ENCODE measurements at regions not wholly inside any gene's neighbourhood (a gene's known extent, or its start where the extent isn't known, plus 50 kb on each side); places are given as distances from the start of the nearest gene placed in this dataset.

GRCh38 chr1:5504364-5504740, 487.9 kb downstream of the NPHP4 start:
- DNase-seq: no peak
- no peaks in the 10 kb centered on the region for H3K4me1 Mint-ChIP-seq
- H3K9me3 Mint-ChIP-seq: no peaks in the 10 kb centered on the region
- peaks cover 10 to 20% of the 10 kb centered on the region in 2 donors for H3K27me3 Mint-ChIP-seq
- no peak for ATAC-seq (replicated peaks)
- H3K27ac Mint-ChIP-seq: no peak overlapping the region
- H3K4me3 Mint-ChIP-seq: no peak overlapping the region
- no peaks in the 10 kb centered on the region for H3K36me3 Mint-ChIP-seq

DNA sequence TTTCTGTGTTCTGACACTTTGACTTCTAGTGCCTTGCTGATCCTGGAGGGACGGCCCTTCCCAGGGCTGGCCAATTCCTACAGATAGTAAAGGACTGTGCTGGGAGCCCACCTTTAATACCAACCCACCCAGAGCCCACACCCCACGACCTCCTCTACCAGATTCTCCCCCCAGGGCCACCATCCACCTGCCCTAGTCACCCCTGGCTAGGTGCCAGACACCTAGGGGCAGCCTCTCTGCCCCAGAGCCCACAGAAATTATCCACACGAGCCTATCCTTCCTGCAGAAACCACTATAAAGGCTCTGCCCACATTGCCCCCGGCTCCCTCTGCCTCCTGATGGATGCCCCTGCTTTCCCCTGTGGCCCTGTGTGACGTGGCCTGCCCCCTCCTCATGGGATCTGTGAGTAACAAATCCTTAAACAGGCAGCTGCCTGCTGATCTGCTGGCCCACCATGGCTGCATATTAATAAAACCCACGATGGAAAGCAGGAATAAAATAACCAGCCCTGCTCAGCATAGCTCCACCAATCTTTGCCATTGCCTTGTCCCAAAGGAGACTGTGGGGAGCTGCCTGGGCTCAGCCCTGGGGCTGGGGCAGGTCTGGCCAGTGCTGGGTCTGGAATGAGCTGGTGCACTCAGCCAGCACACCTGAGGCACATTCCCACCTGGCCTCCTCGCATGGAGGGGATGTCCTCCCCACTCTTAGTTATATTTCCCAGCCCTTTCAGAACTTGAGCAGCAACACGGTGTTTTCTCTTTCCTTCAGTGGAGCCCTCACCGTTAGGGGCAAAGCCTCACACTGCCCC, 488.5 kb downstream of the NPHP4 start:
- H3K27me3 Mint-ChIP-seq: peaks cover 8 to 19% of the 10 kb centered on the region in 2 donors
- ATAC-seq (replicated peaks) (no peak), DNase-seq (no peak)
- no peaks in the 10 kb centered on the region for H3K4me1 Mint-ChIP-seq
- H3K4me3 Mint-ChIP-seq: no peak overlapping the region
- H3K27ac Mint-ChIP-seq: no peak overlapping the region
- no peaks in the 10 kb centered on the region for H3K36me3 Mint-ChIP-seq
- no peaks in the 10 kb centered on the region for H3K9me3 Mint-ChIP-seq

DNA sequence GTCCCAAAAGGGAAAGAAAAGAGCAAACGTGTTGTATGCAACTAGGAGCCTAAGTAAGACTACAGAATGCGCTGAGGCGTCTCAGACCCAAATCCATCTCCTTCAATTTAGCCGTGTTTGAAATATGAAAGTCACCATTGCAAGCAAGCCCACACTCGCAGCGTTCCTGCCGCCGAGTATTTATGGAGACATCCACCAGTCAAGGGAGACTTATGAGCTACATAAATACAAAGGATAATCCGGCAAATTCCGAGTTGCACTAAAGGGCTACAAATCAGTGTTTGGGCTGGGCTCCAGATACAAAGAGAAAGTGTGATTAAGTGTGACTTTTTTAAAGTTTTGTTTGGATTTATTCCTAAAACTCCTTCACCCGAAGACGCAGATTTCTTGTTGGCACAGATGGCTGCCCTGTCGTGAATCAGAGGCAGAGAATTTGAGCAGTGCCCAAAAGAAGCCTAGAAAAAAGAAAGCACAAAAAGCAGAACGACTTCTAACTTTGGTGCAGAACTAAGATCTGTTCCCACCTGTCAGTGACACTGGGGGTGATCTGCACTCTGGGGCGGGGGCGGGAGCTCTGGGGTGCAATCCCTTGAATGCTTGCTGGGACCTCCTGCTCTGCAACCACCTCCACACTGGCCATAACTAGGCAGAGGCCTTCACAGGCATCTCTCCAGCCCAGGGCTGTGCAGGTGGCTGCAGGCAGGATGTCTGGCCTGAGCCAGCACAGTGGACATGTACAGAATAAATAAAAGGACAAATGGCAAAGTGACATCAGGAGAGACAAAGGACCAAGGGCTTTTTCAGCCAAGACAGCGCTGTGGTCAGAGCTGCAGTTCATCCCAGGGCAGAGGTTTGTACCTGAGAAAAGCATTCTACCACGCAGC, 489.7 kb downstream of the NPHP4 start:
- no peak for ATAC-seq (replicated peaks)
- H3K4me1 Mint-ChIP-seq: no peaks in the 10 kb centered on the region
- H3K27me3 Mint-ChIP-seq: peaks cover 8 to 18% of the 10 kb centered on the region in 2 donors
- H3K4me3 Mint-ChIP-seq: no peak overlapping the region
- no peak overlapping the region for H3K27ac Mint-ChIP-seq
- DNase-seq: no peak
- no peaks in the 10 kb centered on the region for H3K9me3 Mint-ChIP-seq
- H3K36me3 Mint-ChIP-seq: no peaks in the 10 kb centered on the region

DNA sequence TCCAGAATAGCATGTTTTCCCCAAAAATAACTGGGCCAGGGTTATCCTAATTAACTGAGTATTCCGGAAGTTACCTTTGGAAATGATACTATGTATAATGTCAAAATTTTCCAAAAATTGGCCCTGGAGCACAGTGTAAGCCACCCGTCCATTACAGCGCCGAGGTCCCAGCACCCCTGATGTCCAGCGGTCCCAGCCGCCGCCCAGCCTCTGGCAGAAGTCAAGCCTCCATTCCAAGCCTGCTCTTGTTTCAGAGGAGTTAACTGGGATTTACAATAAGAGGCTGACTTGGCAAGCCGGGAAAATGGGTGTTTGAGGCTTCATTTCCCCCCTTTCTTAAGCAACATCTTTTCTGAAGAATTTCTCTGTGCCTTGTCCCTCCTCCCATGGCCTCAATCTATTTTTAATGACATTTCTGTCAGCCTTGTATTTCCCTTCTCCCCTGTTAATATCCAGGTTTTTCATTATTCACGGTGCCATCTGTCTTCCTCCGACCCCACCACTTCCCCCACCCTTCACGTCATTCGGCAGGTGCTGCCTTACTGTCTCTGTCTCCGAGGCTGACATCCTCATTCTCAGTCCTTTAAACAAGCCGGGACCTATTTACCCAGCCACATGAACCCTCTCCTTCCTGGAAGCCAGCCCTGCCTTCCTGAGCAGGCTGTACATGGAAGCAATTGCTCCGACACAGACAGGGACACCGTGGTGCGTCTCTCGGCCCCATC, 490.9 kb downstream of the NPHP4 start:
- no peak overlapping the region for H3K27ac Mint-ChIP-seq
- H3K4me3 Mint-ChIP-seq: no peak overlapping the region
- no peak for DNase-seq
- H3K36me3 Mint-ChIP-seq: no peaks in the 10 kb centered on the region
- peaks cover 0 to 2% of the 10 kb centered on the region in 2 donors for H3K9me3 Mint-ChIP-seq
- ATAC-seq (replicated peaks): no peak
- H3K27me3 Mint-ChIP-seq: peaks cover 14 to 19% of the 10 kb centered on the region in 2 donors
- H3K4me1 Mint-ChIP-seq: no peaks in the 10 kb centered on the region

GRCh38 chr1:5500541-5500940, 491.7 kb downstream of the NPHP4 start:
- no peak for ATAC-seq (replicated peaks)

DNA sequence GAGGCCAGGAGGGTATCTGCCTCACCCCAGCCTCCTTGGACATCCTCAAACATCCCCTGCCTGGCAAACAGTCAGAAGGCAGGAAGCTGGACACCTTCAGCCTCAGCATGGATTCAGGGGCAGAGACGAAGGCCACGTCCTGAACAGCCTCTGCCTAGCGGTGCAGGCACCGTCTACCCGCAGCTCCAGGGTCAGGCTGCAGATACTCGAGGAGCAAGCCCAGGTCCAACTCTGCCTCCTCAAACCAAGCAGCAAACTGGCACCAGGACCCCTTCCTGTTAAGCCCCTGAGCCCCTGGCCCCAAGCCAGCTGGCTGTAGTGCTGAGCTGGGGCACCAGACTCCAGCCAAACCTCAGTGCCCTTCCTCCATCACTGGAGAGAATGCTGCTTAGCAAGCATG, 494.7 kb downstream of the NPHP4 start:
- ATAC-seq (replicated peaks): no peak
- H3K4me3 Mint-ChIP-seq: no peak overlapping the region

More at GRCh38 chr1:5500541-5500940, 491.7 kb downstream of the NPHP4 start:
- no peak overlapping the region for H3K4me3 Mint-ChIP-seq
- no peaks in the 10 kb centered on the region for H3K36me3 Mint-ChIP-seq
- peaks cover 0 to 2% of the 10 kb centered on the region in 2 donors for H3K9me3 Mint-ChIP-seq
- peaks cover 14 to 19% of the 10 kb centered on the region in 2 donors for H3K27me3 Mint-ChIP-seq
- H3K4me1 Mint-ChIP-seq: no peaks in the 10 kb centered on the region
- DNase-seq: no peak
- H3K27ac Mint-ChIP-seq: no peak overlapping the region

DNA sequence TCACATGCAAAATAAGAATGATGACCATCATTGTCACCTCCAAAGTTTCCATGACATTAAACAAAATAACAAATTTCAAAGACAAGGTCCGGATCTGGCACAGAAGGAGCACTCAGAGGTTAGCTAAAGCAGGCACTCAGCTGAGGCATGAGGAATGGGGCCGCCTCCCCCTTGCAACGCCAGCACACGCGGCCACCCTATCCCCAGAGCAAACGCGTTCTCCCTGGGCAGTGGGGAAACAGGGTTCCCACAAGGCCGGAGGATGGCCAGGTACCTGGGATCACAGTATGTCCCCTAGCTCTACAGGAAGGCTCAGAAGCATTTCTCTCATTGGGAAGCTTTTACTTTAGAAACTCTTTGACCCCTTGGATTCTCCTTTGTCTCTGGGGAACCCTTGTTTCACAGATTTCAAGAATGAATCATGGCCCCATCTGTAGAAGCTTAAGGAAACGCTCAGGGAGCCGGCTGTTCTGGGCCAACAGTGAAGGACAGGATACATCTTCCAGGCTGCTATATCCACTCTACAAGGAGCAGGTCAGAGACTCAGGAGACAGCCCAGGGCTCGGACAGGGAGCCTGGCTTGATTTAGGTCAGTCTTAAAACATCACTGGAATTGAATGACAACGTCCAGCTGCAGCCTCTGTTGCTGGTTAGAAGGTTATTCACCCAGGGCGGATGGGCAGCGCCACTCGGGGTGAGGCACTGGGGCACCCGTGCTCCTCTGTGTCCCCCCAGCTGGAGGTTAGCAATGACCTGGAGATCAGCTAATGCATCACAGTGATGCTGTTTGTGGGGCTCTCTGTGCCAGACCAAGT, 496.4 kb downstream of the NPHP4 start:
- ATAC-seq (replicated peaks): no peak
- H3K9me3 Mint-ChIP-seq: peaks cover 0 to 2% of the 10 kb centered on the region in 2 donors
- H3K4me1 Mint-ChIP-seq: no peaks in the 10 kb centered on the region
- no peak for DNase-seq
- H3K27ac Mint-ChIP-seq: no peak overlapping the region
- peaks cover 5 to 8% of the 10 kb centered on the region in 2 donors for H3K27me3 Mint-ChIP-seq
- no peak overlapping the region for H3K4me3 Mint-ChIP-seq
- H3K36me3 Mint-ChIP-seq: no peaks in the 10 kb centered on the region

More for the DNA sequence above, 494.7 kb downstream of the NPHP4 start:
- no peak for DNase-seq
- Mint-ChIP-seq H3K27ac (no peak overlapping the region), H3K27me3 (peaks cover 10 to 13% of the 10 kb centered on the region in 2 donors), H3K4me1 (no peaks in the 10 kb centered on the region), H3K36me3 (no peaks in the 10 kb centered on the region), H3K9me3 (peaks cover 0 to 2% of the 10 kb centered on the region in 2 donors)

DNA sequence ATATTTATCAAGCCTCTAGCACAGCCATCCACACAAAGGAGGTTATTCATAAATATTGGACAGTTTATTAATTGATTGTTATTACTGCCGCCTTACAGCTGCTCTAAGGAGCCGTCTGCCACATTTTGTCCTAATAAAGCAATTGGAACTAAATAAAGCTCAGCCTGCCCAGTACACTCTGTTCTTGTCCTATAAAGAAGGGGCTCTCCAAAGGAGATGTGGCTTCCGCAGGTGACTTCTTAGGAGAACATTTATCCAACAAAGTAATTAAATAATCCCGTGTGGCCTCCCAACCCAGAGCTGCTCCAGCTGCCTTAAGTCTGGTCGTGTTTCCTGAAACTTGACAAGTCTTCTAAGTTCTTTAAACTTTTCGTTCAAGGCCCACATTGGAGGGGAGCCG, 497.7 kb downstream of the NPHP4 start:
- no peaks in the 10 kb centered on the region for H3K36me3 Mint-ChIP-seq
- no peak for ATAC-seq (replicated peaks)
- H3K4me3 Mint-ChIP-seq: no peak overlapping the region
- no peaks in the 10 kb centered on the region for H3K4me1 Mint-ChIP-seq
- no peak for DNase-seq
- no peak overlapping the region for H3K27ac Mint-ChIP-seq
- H3K27me3 Mint-ChIP-seq: peaks cover 5 to 8% of the 10 kb centered on the region in 2 donors
- peaks cover 0 to 2% of the 10 kb centered on the region in 2 donors for H3K9me3 Mint-ChIP-seq

GRCh38 chr1:5493851-5494311, 498.3 kb downstream of the NPHP4 start:
- Mint-ChIP-seq H3K9me3 (peaks cover 0 to 2% of the 10 kb centered on the region in 2 donors), H3K27me3 (peaks cover 5 to 8% of the 10 kb centered on the region in 2 donors), H3K27ac (no peak overlapping the region), H3K4me1 (no peaks in the 10 kb centered on the region), H3K4me3 (no peak overlapping the region), H3K36me3 (no peaks in the 10 kb centered on the region)
- no peak for ATAC-seq (replicated peaks)
- no peak for DNase-seq

DNA sequence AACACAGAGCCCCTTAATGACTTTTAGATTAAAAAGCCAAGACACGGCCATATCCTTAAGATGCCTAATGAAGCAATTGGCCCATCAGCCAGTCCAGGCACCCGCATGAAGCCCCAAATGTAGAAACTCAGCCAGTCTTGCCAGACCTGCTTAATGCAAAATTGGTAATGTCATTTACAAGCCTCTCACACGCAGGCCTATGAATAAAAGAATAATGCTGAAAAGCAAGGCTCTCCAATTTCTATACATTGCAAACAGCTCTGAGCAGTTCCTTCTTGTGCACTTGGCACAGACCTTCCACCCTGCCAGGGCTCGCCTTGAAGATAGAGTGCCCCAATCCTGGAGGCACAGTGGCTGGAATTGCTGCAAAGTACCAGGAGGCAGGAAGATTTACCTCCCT, 498.9 kb downstream of the NPHP4 start:
- Mint-ChIP-seq H3K4me3 (no peak overlapping the region), H3K9me3 (peaks cover 0 to 2% of the 10 kb centered on the region in 2 donors), H3K4me1 (no peaks in the 10 kb centered on the region), H3K27me3 (peaks cover 5 to 8% of the 10 kb centered on the region in 2 donors), H3K36me3 (no peaks in the 10 kb centered on the region), H3K27ac (no peak overlapping the region)
- ATAC-seq (replicated peaks): no peak
- no peak for DNase-seq

DNA sequence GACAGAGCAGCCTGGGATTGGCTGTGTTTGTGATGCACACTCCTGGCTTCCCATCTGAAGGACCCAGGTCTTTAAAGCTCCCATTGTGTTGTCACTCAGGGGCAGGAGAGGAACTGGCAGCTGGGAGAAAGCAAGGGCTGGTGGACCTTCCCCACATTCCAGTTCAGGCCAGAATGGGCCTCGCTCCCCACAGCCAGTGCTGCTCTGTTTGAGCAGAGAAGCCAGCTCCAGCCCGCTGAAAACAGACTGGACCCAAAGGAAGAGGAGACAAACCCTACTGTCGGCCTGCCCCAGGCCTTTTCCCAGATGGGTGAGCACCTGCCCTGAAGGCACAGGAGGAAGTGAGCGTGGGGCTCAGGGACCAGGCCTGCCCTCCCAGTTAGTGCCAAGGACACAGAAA, 499.4 kb downstream of the NPHP4 start:
- H3K27me3 Mint-ChIP-seq: peaks cover 5 to 8% of the 10 kb centered on the region in 2 donors
- peaks cover 0 to 2% of the 10 kb centered on the region in 2 donors for H3K9me3 Mint-ChIP-seq
- DNase-seq: no peak
- ATAC-seq (replicated peaks): no peak
- H3K36me3 Mint-ChIP-seq: no peaks in the 10 kb centered on the region
- H3K4me1 Mint-ChIP-seq: no peaks in the 10 kb centered on the region
- no peak overlapping the region for H3K4me3 Mint-ChIP-seq
- H3K27ac Mint-ChIP-seq: no peak overlapping the region

DNA sequence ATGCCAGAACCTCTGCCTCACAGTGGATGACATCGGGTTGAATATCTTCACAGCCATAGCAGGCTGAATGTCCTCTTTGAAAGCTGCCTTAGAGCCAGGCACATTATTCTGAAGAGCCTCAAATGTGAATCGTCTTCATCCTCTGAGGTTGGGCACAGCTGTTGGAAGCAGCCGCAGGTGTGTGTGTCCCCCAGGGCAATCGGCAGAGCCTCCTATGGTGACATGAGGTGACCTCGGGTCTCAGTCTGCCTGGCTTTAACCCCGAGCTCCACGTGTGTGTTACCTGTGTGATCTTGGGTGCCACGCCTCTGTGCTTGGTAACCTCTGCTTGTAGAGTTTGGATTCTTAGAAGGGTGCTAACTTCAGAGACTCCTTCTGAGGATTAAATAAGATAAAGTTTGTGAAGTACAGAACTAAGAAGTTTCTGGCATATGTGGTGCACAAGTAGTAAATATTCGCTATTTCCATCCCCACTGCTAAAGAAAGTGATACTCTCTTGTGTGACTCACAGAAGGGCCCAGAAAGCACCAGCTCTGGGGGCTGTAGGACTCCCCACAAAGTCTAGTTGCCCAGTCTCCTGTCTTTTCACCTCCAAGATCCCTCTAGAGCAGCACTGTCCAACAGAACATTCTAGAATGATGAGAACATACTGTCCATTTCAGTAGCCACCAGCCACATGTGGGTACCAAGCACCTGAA, 500.9 kb downstream of the NPHP4 start:
- Mint-ChIP-seq H3K4me1 (no peaks in the 10 kb centered on the region), H3K4me3 (no peak overlapping the region), H3K9me3 (no peaks in the 10 kb centered on the region), H3K36me3 (no peaks in the 10 kb centered on the region), H3K27me3 (no peaks in the 10 kb centered on the region), H3K27ac (no peak overlapping the region)
- ATAC-seq (replicated peaks) (no peak), DNase-seq (no peak)

DNA sequence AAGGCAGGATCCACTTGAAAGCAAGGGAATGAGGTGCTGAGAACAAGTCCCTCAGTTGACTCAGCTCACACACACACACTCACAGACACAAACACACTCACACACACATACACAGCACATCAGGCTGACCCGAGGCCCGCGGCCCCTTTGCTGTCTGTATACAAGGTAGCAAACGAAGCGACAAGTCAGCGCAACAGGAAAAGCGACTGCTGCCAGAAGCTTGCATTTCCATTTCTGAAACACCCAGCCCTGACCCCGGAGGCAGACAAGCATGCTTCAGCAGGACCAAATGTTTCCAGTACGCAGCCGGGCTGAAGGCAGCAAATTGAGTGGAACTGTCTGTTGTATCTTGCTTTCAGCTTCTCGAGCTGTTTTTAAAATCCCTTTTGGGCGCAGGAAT, 501.6 kb downstream of the NPHP4 start:
- Mint-ChIP-seq H3K4me3 (no peak overlapping the region), H3K36me3 (no peaks in the 10 kb centered on the region), H3K4me1 (no peaks in the 10 kb centered on the region), H3K9me3 (no peaks in the 10 kb centered on the region), H3K27ac (no peak overlapping the region), H3K27me3 (no peaks in the 10 kb centered on the region)
- no peak for DNase-seq
- no peak for ATAC-seq (replicated peaks)

Measured in stimulated activated naive B cell treated with anti-CD40 and anti-IgM and Interleukin-4, amounts not matched to agents 10 μg/mL and 1 μg/mL and 100 μg/mL, for 72 hours (primary cell).